HFF-Myc (cell line): ENCODE measurements at regions not wholly inside any gene's neighbourhood (a gene's known extent, or its start where the extent isn't known, plus 50 kb on each side); places are given as distances from the start of the nearest gene placed in this dataset.
A peak's percentile ranks its signal among the peaks of the same experiment; 100 is the strongest.

Source experiments
- DNase-seq: peaks from one replicate; pipeline ENCODE4 v3.0.0-alpha.2; 2011; ENCODE audit warnings: low read depth; ENCODE audit errors: extremely low read depth
- H3K4me3 ChIP-seq: replicated peaks from 2 replicates; pipeline ENCODE4 v1.5.1; 2011; ENCODE audit warnings: low read depth, mild to moderate bottlenecking, control low read depth, low read length
- CTCF ChIP-seq: IDR thresholded peaks from 2 replicates; pipeline ENCODE4 v1.5.1; 2012; ENCODE audit warnings: mild to moderate bottlenecking, low read depth, low read length, control low read depth; ENCODE audit errors: missing control alignments

GRCh38 chr2:217517402-217517801 is 485.4 kb downstream of the TNS1 start:
- TF ChIP-seq CTCF, result no peak
- H3K4me3 ChIP-seq, result no peak overlapping the region
- DNase-seq, result no peak

- DNase-seq, result no peak
- TF ChIP-seq CTCF, result no peak
- no peak overlapping the region for H3K4me3 ChIP-seq
Measured at GRCh38 chr2:217515615-217516309, 487.0 kb downstream of the TNS1 start.

GRCh38 chr2:217513258-217513657 is 489.5 kb downstream of the TNS1 start:
- no peak for TF ChIP-seq CTCF
- DNase-seq, result no peak
- no peak overlapping the region for H3K4me3 ChIP-seq

GRCh38 chr2:217512728-217513127 is 490.1 kb downstream of the TNS1 start:
- DNase-seq, result no peak
- no peak for TF ChIP-seq CTCF
- H3K4me3 ChIP-seq, result no peak overlapping the region

- H3K4me3 ChIP-seq, result no peak overlapping the region
- DNase-seq, result no peak
- no peak for TF ChIP-seq CTCF
Measured at GRCh38 chr2:217512259-217512658, 490.5 kb downstream of the TNS1 start.

- no peak for DNase-seq
- no peak overlapping the region for H3K4me3 ChIP-seq
- TF ChIP-seq CTCF, result no peak
Measured at GRCh38 chr2:217511850-217512249, 490.9 kb downstream of the TNS1 start.

- no peak overlapping the region for H3K4me3 ChIP-seq
- DNase-seq, result peak; percentile 73
- TF ChIP-seq CTCF, result peak; percentile 70
Measured at GRCh38 chr2:217510771-217511291, 492.0 kb downstream of the TNS1 start.
